ENCODE measurements at regions not wholly inside any gene's neighbourhood (a gene's known extent, or its start where the extent isn't known, plus 50 kb on each side); places are given as distances from the start of the nearest gene placed in this dataset.

DNA sequence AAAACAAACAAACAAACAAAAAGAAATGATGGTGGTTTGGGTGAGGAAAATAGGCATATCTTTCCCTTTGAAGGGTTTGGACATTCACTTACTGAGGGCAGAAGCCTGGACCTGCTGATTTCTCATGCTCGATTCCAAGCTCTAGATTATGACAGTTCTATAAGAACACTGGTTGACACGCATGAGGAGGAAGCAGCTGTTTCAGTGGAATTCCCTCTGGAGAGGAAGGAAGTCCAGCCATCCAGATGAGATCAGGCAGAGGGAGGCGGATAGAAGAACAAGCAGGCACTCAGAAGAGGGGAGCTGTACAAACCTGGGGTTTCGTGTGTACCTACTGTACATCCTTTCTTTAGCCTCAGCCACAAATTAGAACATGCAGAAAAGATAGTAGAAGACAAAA, 691.9 kb downstream of the INHBA start:
- DNase-seq (ENCODE audit: low spot score) (no peak), ATAC-seq (no peak)
- Histone ChIP-seq H2AFZ (no peak overlapping the region), H3K79me2 (replicated peaks; ENCODE audit: insufficient read depth) (no peaks in the 10 kb centered on the region), H3K36me3 (ENCODE audit: insufficient read depth) (no peaks in the 10 kb centered on the region), H3K27me3 (ENCODE audit: insufficient read depth) (no peaks in the 10 kb centered on the region), H3F3A (replicated peaks; ENCODE audit: low read depth) (no peaks in the 10 kb centered on the region), H3K4me1 (ENCODE audit: insufficient read depth) (no peaks in the 10 kb centered on the region), H3K9me2 (ENCODE audit: insufficient read depth) (peaks cover 7% of the 10 kb centered on the region; the same call in 1 of the 2 replicates), H3K4me2 (no peak overlapping the region), H3K4me3 (no peak overlapping the region), H4K20me1 (replicated peaks; ENCODE audit: insufficient read depth) (no peaks in the 10 kb centered on the region), H3K27ac (ENCODE audit: low read depth) (no peak overlapping the region)
- H3K36me3 Mint-ChIP-seq (ENCODE audit: low read depth) = no peaks in the 10 kb centered on the region
- H3K4me1 Mint-ChIP-seq = no peaks in the 10 kb centered on the region
- H3K4me3 Mint-ChIP-seq = no peak overlapping the region
- TF ChIP-seq, protein P1, sequence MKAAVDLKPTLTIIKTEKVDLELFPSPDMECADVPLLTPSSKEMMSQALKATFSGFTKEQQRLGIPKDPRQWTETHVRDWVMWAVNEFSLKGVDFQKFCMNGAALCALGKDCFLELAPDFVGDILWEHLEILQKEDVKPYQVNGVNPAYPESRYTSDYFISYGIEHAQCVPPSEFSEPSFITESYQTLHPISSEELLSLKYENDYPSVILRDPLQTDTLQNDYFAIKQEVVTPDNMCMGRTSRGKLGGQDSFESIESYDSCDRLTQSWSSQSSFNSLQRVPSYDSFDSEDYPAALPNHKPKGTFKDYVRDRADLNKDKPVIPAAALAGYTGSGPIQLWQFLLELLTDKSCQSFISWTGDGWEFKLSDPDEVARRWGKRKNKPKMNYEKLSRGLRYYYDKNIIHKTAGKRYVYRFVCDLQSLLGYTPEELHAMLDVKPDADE (IDR thresholded peaks at IDR 0.05) = no peak
- no peaks in the 10 kb centered on the region for H3K9me3 Mint-ChIP-seq
- peaks cover 2% of the 10 kb centered on the region for H3K27me3 Mint-ChIP-seq (ENCODE audit: insufficient read depth, low read depth, poor library complexity)
- H3K27ac Mint-ChIP-seq = no peak overlapping the region

DNA sequence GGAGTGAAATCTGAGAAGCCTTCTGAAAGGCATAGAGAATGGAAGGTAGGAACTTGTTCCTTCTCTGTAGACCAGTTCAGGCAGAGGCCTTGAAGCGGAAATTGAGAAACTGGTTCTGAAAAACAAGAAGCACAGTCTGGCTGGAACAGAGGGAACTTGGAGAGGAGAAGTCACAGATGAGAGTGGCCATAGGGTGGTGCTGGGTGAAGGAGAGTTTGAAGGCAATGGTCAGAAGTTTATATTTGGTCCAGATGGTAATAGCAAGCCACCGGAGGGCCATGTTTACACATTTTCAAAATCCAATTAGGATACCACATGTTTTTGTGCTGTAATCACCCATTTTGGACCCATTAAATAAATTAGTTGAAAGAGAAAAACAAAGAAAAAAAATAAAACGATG, 692.5 kb downstream of the INHBA start:
- no peak overlapping the region for H3K27ac ChIP-seq (ENCODE audit: low read depth)
- H3F3A ChIP-seq (replicated peaks; ENCODE audit: low read depth) = no peaks in the 10 kb centered on the region
- no peaks in the 10 kb centered on the region for H4K20me1 ChIP-seq (replicated peaks; ENCODE audit: insufficient read depth)
- Mint-ChIP-seq H3K27ac (no peak overlapping the region), H3K9me3 (no peaks in the 10 kb centered on the region), H3K4me1 (no peaks in the 10 kb centered on the region), H3K4me3 (no peak overlapping the region), H3K27me3 (ENCODE audit: insufficient read depth, low read depth, poor library complexity) (peaks cover 2% of the 10 kb centered on the region), H3K36me3 (ENCODE audit: low read depth) (no peaks in the 10 kb centered on the region)
- ATAC-seq (no peak), DNase-seq (ENCODE audit: low spot score) (no peak)
- H2AFZ ChIP-seq = no peak overlapping the region
- no peaks in the 10 kb centered on the region for H3K27me3 ChIP-seq (ENCODE audit: insufficient read depth)
- no peak overlapping the region for H3K4me3 ChIP-seq
- H3K36me3 ChIP-seq (ENCODE audit: insufficient read depth) = no peaks in the 10 kb centered on the region
- H3K4me2 ChIP-seq = no peak overlapping the region
- H3K9me2 ChIP-seq (ENCODE audit: insufficient read depth) = peaks cover 7% of the 10 kb centered on the region; the same call in 1 of the 2 replicates
- no peaks in the 10 kb centered on the region for H3K79me2 ChIP-seq (replicated peaks; ENCODE audit: insufficient read depth)
- H3K4me1 ChIP-seq (ENCODE audit: insufficient read depth) = no peaks in the 10 kb centered on the region
- TF ChIP-seq NANOG (IDR thresholded peaks at IDR 0.05; ENCODE audit: borderline replicate concordance) (no peak), CREB1 (CRISPR knock-in tag; IDR thresholded peaks at IDR 0.05; ENCODE audit: low read depth) (no peak), ZNF114 (CRISPR knock-in tag; IDR thresholded peaks at IDR 0.05) (no peak), JUNB (IDR thresholded peaks at IDR 0.05; ENCODE audit: unreplicated experiment) (no peak), POLR2AphosphoS5 (IDR thresholded peaks at IDR 0.05; ENCODE audit: low read depth) (no peak), EZH2 (IDR thresholded peaks at IDR 0.05; ENCODE audit: low read depth, unreplicated experiment) (no peak), ZNF331 (CRISPR knock-in tag; IDR thresholded peaks at IDR 0.05; ENCODE audit: low read depth) (no peak)
- TF ChIP-seq, protein P2, sequence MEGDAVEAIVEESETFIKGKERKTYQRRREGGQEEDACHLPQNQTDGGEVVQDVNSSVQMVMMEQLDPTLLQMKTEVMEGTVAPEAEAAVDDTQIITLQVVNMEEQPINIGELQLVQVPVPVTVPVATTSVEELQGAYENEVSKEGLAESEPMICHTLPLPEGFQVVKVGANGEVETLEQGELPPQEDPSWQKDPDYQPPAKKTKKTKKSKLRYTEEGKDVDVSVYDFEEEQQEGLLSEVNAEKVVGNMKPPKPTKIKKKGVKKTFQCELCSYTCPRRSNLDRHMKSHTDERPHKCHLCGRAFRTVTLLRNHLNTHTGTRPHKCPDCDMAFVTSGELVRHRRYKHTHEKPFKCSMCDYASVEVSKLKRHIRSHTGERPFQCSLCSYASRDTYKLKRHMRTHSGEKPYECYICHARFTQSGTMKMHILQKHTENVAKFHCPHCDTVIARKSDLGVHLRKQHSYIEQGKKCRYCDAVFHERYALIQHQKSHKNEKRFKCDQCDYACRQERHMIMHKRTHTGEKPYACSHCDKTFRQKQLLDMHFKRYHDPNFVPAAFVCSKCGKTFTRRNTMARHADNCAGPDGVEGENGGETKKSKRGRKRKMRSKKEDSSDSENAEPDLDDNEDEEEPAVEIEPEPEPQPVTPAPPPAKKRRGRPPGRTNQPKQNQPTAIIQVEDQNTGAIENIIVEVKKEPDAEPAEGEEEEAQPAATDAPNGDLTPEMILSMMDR (conservative IDR thresholded peaks at IDR 0.05; ENCODE audit: low read depth in 2 of 2) = no peak
- TF ChIP-seq, protein P3, sequence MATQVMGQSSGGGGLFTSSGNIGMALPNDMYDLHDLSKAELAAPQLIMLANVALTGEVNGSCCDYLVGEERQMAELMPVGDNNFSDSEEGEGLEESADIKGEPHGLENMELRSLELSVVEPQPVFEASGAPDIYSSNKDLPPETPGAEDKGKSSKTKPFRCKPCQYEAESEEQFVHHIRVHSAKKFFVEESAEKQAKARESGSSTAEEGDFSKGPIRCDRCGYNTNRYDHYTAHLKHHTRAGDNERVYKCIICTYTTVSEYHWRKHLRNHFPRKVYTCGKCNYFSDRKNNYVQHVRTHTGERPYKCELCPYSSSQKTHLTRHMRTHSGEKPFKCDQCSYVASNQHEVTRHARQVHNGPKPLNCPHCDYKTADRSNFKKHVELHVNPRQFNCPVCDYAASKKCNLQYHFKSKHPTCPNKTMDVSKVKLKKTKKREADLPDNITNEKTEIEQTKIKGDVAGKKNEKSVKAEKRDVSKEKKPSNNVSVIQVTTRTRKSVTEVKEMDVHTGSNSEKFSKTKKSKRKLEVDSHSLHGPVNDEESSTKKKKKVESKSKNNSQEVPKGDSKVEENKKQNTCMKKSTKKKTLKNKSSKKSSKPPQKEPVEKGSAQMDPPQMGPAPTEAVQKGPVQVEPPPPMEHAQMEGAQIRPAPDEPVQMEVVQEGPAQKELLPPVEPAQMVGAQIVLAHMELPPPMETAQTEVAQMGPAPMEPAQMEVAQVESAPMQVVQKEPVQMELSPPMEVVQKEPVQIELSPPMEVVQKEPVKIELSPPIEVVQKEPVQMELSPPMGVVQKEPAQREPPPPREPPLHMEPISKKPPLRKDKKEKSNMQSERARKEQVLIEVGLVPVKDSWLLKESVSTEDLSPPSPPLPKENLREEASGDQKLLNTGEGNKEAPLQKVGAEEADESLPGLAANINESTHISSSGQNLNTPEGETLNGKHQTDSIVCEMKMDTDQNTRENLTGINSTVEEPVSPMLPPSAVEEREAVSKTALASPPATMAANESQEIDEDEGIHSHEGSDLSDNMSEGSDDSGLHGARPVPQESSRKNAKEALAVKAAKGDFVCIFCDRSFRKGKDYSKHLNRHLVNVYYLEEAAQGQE (IDR thresholded peaks at IDR 0.05; ENCODE audit: unreplicated experiment) = no peak
- TF ChIP-seq, protein P1 (IDR thresholded peaks at IDR 0.05) = no peak

All from GM23338 (cell line).